Right atrium auricular region (tissue), 2 donors: ENCODE measurements at regions not wholly inside any gene's neighbourhood (a gene's known extent, or its start where the extent isn't known, plus 50 kb on each side); places are given as distances from the start of the nearest gene placed in this dataset.

ENCODE experiments used
- DNase-seq: peaks from one replicate; pipeline ENCODE4 v3.0.0-alpha.2; 2019; ENCODE audit warnings: low spot score
- H3K27ac ChIP-seq, 2 donors: fragments of 200-600 bp; sonication (generic); 1 replicate in 1 of 2; 2 replicates in 1 of 2; pipeline ENCODE4 v1.5.1; 2016 to 2019
- H3K27me3 ChIP-seq, 2 donors: fragments of 200-600 bp; sonication (generic); one replicate each; pipeline versions ENCODE4 v1.5.1 to v1.6.0; 2017 to 2019
- H3K36me3 ChIP-seq: fragments of 200-600 bp; sonication (generic); one replicate; pipeline ENCODE4 v1.5.1; 2016
- H3K4me1 ChIP-seq, 2 donors: fragments of 200-600 bp; sonication (generic); one replicate each; pipeline versions ENCODE4 v1.5.1 to v1.6.0; 2017 to 2019
- H3K4me3 ChIP-seq, 2 donors: fragments of 200-600 bp; sonication (generic); 1 replicate in 1 of 2; 2 replicates in 1 of 2; pipeline ENCODE4 v1.5.1; 2017 to 2019; ENCODE audit warnings: mild to moderate bottlenecking in 1 of 2, moderate library complexity in 1 of 2
- H3K9me3 ChIP-seq, 2 donors: fragments of 200-600 bp; sonication (generic); one replicate each; pipeline ENCODE4 v1.5.1; 2019
- CTCF ChIP-seq, 2 donors: fragments of 200-600 bp; sonication (generic); IDR thresholded peaks; one replicate each; pipeline ENCODE4 v1.5.1; 2019; ENCODE audit warnings: antibody characterized with exemption in 2 of 2

- TF ChIP-seq CTCF (IDR thresholded peaks at IDR 0.05), result no peak
- Histone ChIP-seq H3K36me3 (no peaks in the 10 kb centered on the region), H3K9me3 (no peaks in the 10 kb centered on the region), H3K4me1 (no peaks in the 10 kb centered on the region), H3K4me3 (no peak overlapping the region), H3K27ac (no peak overlapping the region), H3K27me3 (no peaks in the 10 kb centered on the region)
- DNase-seq, result no peak
These were observed 529.0 kb downstream of the ANKRD7 start for GRCh38 chr7:118753479-118753878.

GRCh38 chr7:118754608-118755007, 530.1 kb downstream of the ANKRD7 start:
- Histone ChIP-seq H3K9me3 (no peaks in the 10 kb centered on the region), H3K27me3 (no peaks in the 10 kb centered on the region), H3K4me1 (no peaks in the 10 kb centered on the region), H3K36me3 (no peaks in the 10 kb centered on the region), H3K4me3 (no peak overlapping the region), H3K27ac (no peak overlapping the region)
- no peak for TF ChIP-seq CTCF (IDR thresholded peaks at IDR 0.05)
- DNase-seq, result no peak

GRCh38 chr7:118755067-118755625, 530.6 kb downstream of the ANKRD7 start:
- no peaks in the 10 kb centered on the region for H3K4me1 ChIP-seq
- H3K27ac ChIP-seq, result no peak overlapping the region
- no peaks in the 10 kb centered on the region for H3K9me3 ChIP-seq
- H3K4me3 ChIP-seq, result no peak overlapping the region
- H3K27me3 ChIP-seq, result no peaks in the 10 kb centered on the region
- no peak for TF ChIP-seq CTCF (IDR thresholded peaks at IDR 0.05)
- H3K36me3 ChIP-seq, result no peaks in the 10 kb centered on the region
- no peak for DNase-seq

- no peak overlapping the region for H3K27ac ChIP-seq
- no peaks in the 10 kb centered on the region for H3K36me3 ChIP-seq
- no peaks in the 10 kb centered on the region for H3K4me1 ChIP-seq
- H3K27me3 ChIP-seq, result no peaks in the 10 kb centered on the region
- no peak for DNase-seq
- no peak for TF ChIP-seq CTCF (IDR thresholded peaks at IDR 0.05)
- no peak overlapping the region for H3K4me3 ChIP-seq
- no peaks in the 10 kb centered on the region for H3K9me3 ChIP-seq
These were observed 532.6 kb downstream of the ANKRD7 start for GRCh38 chr7:118757066-118757465.

GRCh38 chr7:118758582-118758981, 534.1 kb downstream of the ANKRD7 start:
- Histone ChIP-seq H3K27me3 (no peaks in the 10 kb centered on the region), H3K4me1 (no peaks in the 10 kb centered on the region), H3K4me3 (no peak overlapping the region), H3K36me3 (no peaks in the 10 kb centered on the region), H3K9me3 (no peaks in the 10 kb centered on the region), H3K27ac (no peak overlapping the region)
- TF ChIP-seq CTCF (IDR thresholded peaks at IDR 0.05), result no peak
- DNase-seq, result no peak

GRCh38 chr7:118759921-118760320, 535.4 kb downstream of the ANKRD7 start:
- Histone ChIP-seq H3K27me3 (no peaks in the 10 kb centered on the region), H3K4me1 (no peaks in the 10 kb centered on the region), H3K9me3 (no peaks in the 10 kb centered on the region), H3K27ac (no peak overlapping the region), H3K4me3 (no peak overlapping the region), H3K36me3 (no peaks in the 10 kb centered on the region)
- TF ChIP-seq CTCF (IDR thresholded peaks at IDR 0.05), result no peak
- DNase-seq, result no peak
